H1 (cell line): ENCODE measurements at regions not wholly inside any gene's neighbourhood (a gene's known extent, or its start where the extent isn't known, plus 50 kb on each side); places are given as distances from the start of the nearest gene placed in this dataset.

ENCODE experiments used
- CTCF ChIA-PET: fragments of 300-600 bp; sonication (Branson Sonifier 250); formaldehyde crosslinking; loops from one replicate; lab custom pipeline; 2021; ENCODE audit not compliant: partially characterized antibody; lab: Charles Lee
- POLR2A ChIA-PET: fragments of 300-600 bp; sonication (Branson Sonifier 250); formaldehyde crosslinking; loops from one replicate; lab custom pipeline; 2021; ENCODE audit warnings: inconsistent platforms; ENCODE audit not compliant: partially characterized antibody; lab: Charles Lee
- DNase-seq, 2 experiments: peaks; one replicate each; pipeline versions ENCODE4 v3.0.0 to v3.0.0-alpha.2; 2010 to 2022; ENCODE audit warnings: low spot score in 2 of 2, low read depth in 1 of 2, mixed read lengths in 1 of 2
- FAIRE-seq: peaks from 2 replicates; lab custom pipeline; 2011; peaks lifted over from hg19 to GRCh38; lab: Jason Lieb, UNC
- H2AFZ ChIP-seq: 2 replicates; pipeline ENCODE4 v1.8.1; 2012; ENCODE audit warnings: low read length, inconsistent platforms
- H2AK5ac ChIP-seq: 2 replicates; pipeline ENCODE4 v1.6.1; 2013; ENCODE audit warnings: low read depth, low read length
- H2BK120ac ChIP-seq: replicated peaks from 2 replicates; pipeline ENCODE3; 2013; ENCODE audit warnings: low read depth, low read length, inconsistent platforms
- H2BK12ac ChIP-seq: 2 replicates; pipeline ENCODE4 v1.6.1; 2013; ENCODE audit warnings: low read depth, low read length
- H2BK15ac ChIP-seq: 2 replicates; pipeline ENCODE4 v1.6.1; 2013; ENCODE audit warnings: low read length
- H2BK20ac ChIP-seq: 2 replicates; pipeline ENCODE4 v1.6.1; 2013; ENCODE audit warnings: low read length
- H2BK5ac ChIP-seq: 2 replicates; pipeline ENCODE4 v1.6.1; 2013; ENCODE audit warnings: low read depth, low read length
- H3K14ac ChIP-seq: 2 replicates; pipeline ENCODE4 v1.6.1; 2013; ENCODE audit warnings: inconsistent platforms; ENCODE audit not compliant: insufficient read length
- H3K18ac ChIP-seq: 2 replicates; pipeline ENCODE4 v1.6.1; 2013; ENCODE audit warnings: low read length; ENCODE audit errors: extremely low read depth
- H3K23ac ChIP-seq: 2 replicates; pipeline ENCODE4 v1.6.1; 2013; ENCODE audit warnings: inconsistent platforms; ENCODE audit not compliant: insufficient read length
- H3K23me2 ChIP-seq: 2 replicates; pipeline ENCODE4 v1.6.1; 2013; ENCODE audit warnings: low read depth, low read length
- H3K27ac ChIP-seq: 2 replicates; pipeline ENCODE4 v1.6.1; 2011; ENCODE audit warnings: low read depth, low read length, inconsistent platforms
- H3K27me3 ChIP-seq, 4 experiments: replicated peaks in 1 of 4; 1 replicate in 1 of 4; 2 replicates in 3 of 4; pipeline versions ENCODE4 v1.6.1 to v1.8.1; 2011 to 2013; ENCODE audit warnings: low read length in 3 of 4, mild to moderate bottlenecking in 3 of 4, inconsistent platforms in 2 of 4, mixed read lengths in 2 of 4, moderate library complexity in 1 of 4; ENCODE audit not compliant: control insufficient read depth in 3 of 4, insufficient read depth in 3 of 4; ENCODE audit errors: extremely low read depth in 1 of 4
- H3K36me3 ChIP-seq, 4 experiments: 2 replicates each; pipeline versions ENCODE4 v1.6.1 to v1.8.1; 2011 to 2013; ENCODE audit warnings: mild to moderate bottlenecking in 4 of 4, low read length in 3 of 4, moderate library complexity in 2 of 4, control low read depth in 1 of 4, inconsistent platforms in 1 of 4; ENCODE audit not compliant: insufficient read depth in 4 of 4, control insufficient read depth in 2 of 4
- H3K4ac ChIP-seq: replicated peaks from 2 replicates; pipeline ENCODE3; 2013; ENCODE audit warnings: low read length, low read depth, mixed read lengths, inconsistent platforms; ENCODE audit not compliant: insufficient read length
- H3K4me1 ChIP-seq, 4 experiments: replicated peaks in 1 of 4; 1 replicate in 1 of 4; 2 replicates in 3 of 4; pipeline versions ENCODE4 v1.6.1 to v1.8.1; 2011 to 2013; ENCODE audit warnings: low read length in 3 of 4, inconsistent platforms in 2 of 4, mixed read lengths in 1 of 4; ENCODE audit not compliant: insufficient read depth in 4 of 4, control insufficient read depth in 3 of 4
- H3K4me2 ChIP-seq, 2 experiments: 2 replicates each; pipeline versions ENCODE4 v1.6.1 to v1.8.1; 2011 to 2013; ENCODE audit warnings: low read depth in 2 of 2, low read length in 2 of 2, control low read depth in 1 of 2, inconsistent platforms in 1 of 2, mild to moderate bottlenecking in 1 of 2; ENCODE audit not compliant: insufficient read depth in 1 of 2
- H3K4me3 ChIP-seq, 4 experiments: fragments of 200-600, 300-600 bp in 1 of 4; sonication (generic), shearing (Covaris generic), sonication (Bioruptor Twin) in 1 of 4; 2 replicates each; pipeline versions ENCODE4 v1.5.1 to v1.8.1; 2011 to 2016; ENCODE audit warnings: low read length in 4 of 4, low read depth in 3 of 4, control low read depth in 2 of 4, inconsistent platforms in 2 of 4, mild to moderate bottlenecking in 2 of 4, mixed read lengths in 1 of 4, moderate library complexity in 1 of 4; ENCODE audit not compliant: insufficient read depth in 2 of 4; ENCODE audit errors: extremely low read depth in 1 of 4
- H3K56ac ChIP-seq: replicated peaks from 2 replicates; pipeline ENCODE3; 2013; ENCODE audit warnings: low read depth, mild to moderate bottlenecking, mixed read lengths, low read length, inconsistent platforms; ENCODE audit not compliant: insufficient read length
- H3K79me1 ChIP-seq: 2 replicates; pipeline ENCODE4 v1.6.1; 2013; ENCODE audit warnings: low read depth, low read length, control low read depth
- H3K79me2 ChIP-seq, 2 experiments: 2 replicates each; pipeline versions ENCODE4 v1.6.1 to v1.8.1; 2012 to 2013; ENCODE audit warnings: low read length in 2 of 2, mild to moderate bottlenecking in 2 of 2, inconsistent platforms in 1 of 2; ENCODE audit not compliant: insufficient read depth in 2 of 2, control insufficient read depth in 1 of 2
- H3K9ac ChIP-seq, 4 experiments: replicated peaks in 1 of 4; 1 replicate in 1 of 4; 2 replicates in 3 of 4; pipeline versions ENCODE4 v1.6.1 to v1.8.1; 2011 to 2013; ENCODE audit warnings: low read depth in 3 of 4, low read length in 3 of 4, control low read depth in 2 of 4, mild to moderate bottlenecking in 2 of 4, moderate library complexity in 2 of 4, inconsistent platforms in 1 of 4; ENCODE audit errors: extremely low read depth in 1 of 4
- H3K9me3 ChIP-seq, 2 experiments: 2 replicates each; pipeline versions ENCODE4 v1.6.1 to v1.8.1; 2012 to 2013; ENCODE audit warnings: mild to moderate bottlenecking in 2 of 2, moderate library complexity in 2 of 2, control low read depth in 1 of 2, inconsistent platforms in 1 of 2, low read depth in 1 of 2, low read length in 1 of 2, mixed read lengths in 1 of 2; ENCODE audit not compliant: insufficient read depth in 2 of 2
- H4K20me1 ChIP-seq, 2 experiments: replicated peaks in 1 of 2; 2 replicates each; pipeline versions ENCODE3 to v1.8.1; 2011 to 2013; ENCODE audit warnings: inconsistent platforms in 2 of 2, low read length in 2 of 2, mild to moderate bottlenecking in 1 of 2; ENCODE audit not compliant: insufficient read depth in 2 of 2, control insufficient read depth in 1 of 2
- H4K5ac ChIP-seq: 2 replicates; pipeline ENCODE4 v1.6.1; 2013; ENCODE audit warnings: low read length, low read depth, mixed read lengths, inconsistent platforms; ENCODE audit not compliant: insufficient read length
- H4K8ac ChIP-seq: 2 replicates; pipeline ENCODE4 v1.8.0; 2013; ENCODE audit warnings: mild to moderate bottlenecking, moderate library complexity, low read length, inconsistent platforms; ENCODE audit not compliant: insufficient read depth; ENCODE audit errors: extremely low read depth
- H4K91ac ChIP-seq: replicated peaks from 2 replicates; pipeline ENCODE3; 2013; ENCODE audit warnings: low read length, mixed read lengths, inconsistent platforms; ENCODE audit not compliant: insufficient read length
- BACH1 ChIP-seq: IDR thresholded peaks from 2 replicates; pipeline ENCODE4 v1.6.1; 2012; ENCODE audit warnings: low read length, improper control_type of control experiment
- FOSL1 ChIP-seq: IDR thresholded peaks from 2 replicates; pipeline ENCODE4 v1.6.1; 2011; ENCODE audit warnings: mild to moderate bottlenecking, low read depth, low read length, moderate library complexity; ENCODE audit not compliant: insufficient read depth
- HDAC2 ChIP-seq, 2 experiments: fragments of 300-600 bp in 1 of 2; sonication (generic) in 1 of 2; IDR thresholded peaks; 2 replicates each; pipeline ENCODE4 v1.6.1; 2011 to 2012; ENCODE audit warnings: low read depth in 2 of 2, low read length in 2 of 2, mild to moderate bottlenecking in 2 of 2, moderate library complexity in 2 of 2, borderline replicate concordance in 1 of 2, inconsistent platforms in 1 of 2
- PHF8 ChIP-seq: fragments of 200-600 bp; sonication (generic); conservative IDR thresholded peaks from 2 replicates; pipeline ENCODE4 v1.7.1; 2012; ENCODE audit warnings: low read depth, mild to moderate bottlenecking, inconsistent platforms, low read length, moderate library complexity
- POLR2A ChIP-seq, 2 experiments: IDR thresholded peaks; 1 replicate in 1 of 2; 2 replicates in 1 of 2; pipeline ENCODE4 v1.6.1; 2011; ENCODE audit warnings: low read depth in 2 of 2, low read length in 2 of 2, mild to moderate bottlenecking in 2 of 2; ENCODE audit errors: control extremely low read depth in 1 of 2
- POU5F1 ChIP-seq: IDR thresholded peaks from 2 replicates; pipeline ENCODE4 v1.6.1; 2011; ENCODE audit warnings: low read depth, mild to moderate bottlenecking, low read length, moderate library complexity
- RNF2 ChIP-seq: fragments of 200-900, 300-1000 bp; sonication (generic); IDR thresholded peaks from 2 replicates; pipeline ENCODE4 v1.7.1; 2016; ENCODE audit warnings: borderline replicate concordance, low read depth, mild to moderate bottlenecking, antibody characterized with exemption, low read length; ENCODE audit not compliant: poor library complexity, severe bottlenecking; ENCODE audit errors: missing control alignments
- SIX5 ChIP-seq: IDR thresholded peaks from 2 replicates; pipeline ENCODE4 v1.6.1; 2011; ENCODE audit warnings: mild to moderate bottlenecking, low read depth, low read length
- SP1 ChIP-seq: IDR thresholded peaks from 2 replicates; pipeline ENCODE4 v1.6.1; 2011; ENCODE audit warnings: low read depth, low read length
- SP2 ChIP-seq: IDR thresholded peaks from 2 replicates; pipeline ENCODE4 v1.6.1; 2012; ENCODE audit warnings: mild to moderate bottlenecking, low read length, inconsistent platforms
- SP4 ChIP-seq: IDR thresholded peaks from 2 replicates; pipeline ENCODE4 v1.6.1; 2012; ENCODE audit warnings: low read length, inconsistent platforms
- ZNF274 ChIP-seq: IDR thresholded peaks from 2 replicates; pipeline ENCODE4 v1.7.0; 2012; ENCODE audit warnings: low read length, borderline replicate concordance; ENCODE audit errors: extremely low read depth
- WGBS, 2 experiments: shearing (Covaris generic) in 1 of 2; methylation state at CpG; one replicate each; pipeline versions ENCODE4 v1.1.6 to v1.1.7; 2013 to 2015; ENCODE audit warnings: low lambda C conversion rate in 2 of 2, mixed read lengths in 2 of 2, inconsistent platforms in 1 of 2, low coverage in 1 of 2, missing lambda C conversion rate in 1 of 2; ENCODE audit not compliant: insufficient replicate concordance in 2 of 2, insufficient coverage in 1 of 2, insufficient read length in 1 of 2; ENCODE audit errors: extremely low coverage in 1 of 2, missing lambda C conversion rate in 1 of 2; 5-methylcytosine and 5-hydroxymethylcytosine counted together
- TF ChIP-seq, protein P1 (sequence below): IDR thresholded peaks from 2 replicates; pipeline ENCODE4 v1.6.1; 2012; ENCODE audit warnings: low read length, inconsistent platforms

DNA sequence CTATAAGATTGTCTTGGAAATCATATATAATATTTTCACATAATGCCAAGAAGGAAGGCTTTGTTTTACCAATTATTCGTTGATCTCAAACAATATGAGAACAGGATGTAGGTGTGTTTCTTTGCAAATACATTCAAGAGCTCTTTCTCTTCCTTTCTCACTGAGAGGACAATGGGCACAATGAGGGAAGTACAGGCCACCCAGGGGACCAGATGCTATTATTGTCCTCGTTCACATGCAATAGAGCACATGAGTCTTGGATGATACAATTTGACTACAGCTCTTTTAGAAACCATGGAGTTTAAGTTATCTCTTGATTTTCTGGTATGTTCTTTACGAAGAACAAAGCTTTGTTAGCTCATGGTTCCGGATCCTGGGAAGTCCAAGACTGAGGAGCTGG is 323.7 kb upstream of the KLF6 start:
- ChIA-PET POLR2A (interaction anchor here (0.6 kb wide), 1 partner anchor 177 kb away, joined by 3 read pairs; no protein-coding TSS in a partner anchor), CTCF (interaction anchor here (0.5 to 0.7 kb wide), 3 partner anchors 36 to 764 kb away, joined by 3 to 4 read pairs (median 3); no protein-coding TSS in a partner anchor)
- Histone ChIP-seq H3K4me2 (no peak overlapping the region), H3K36me3 (no peaks in the 10 kb centered on the region), H2AFZ (no peak overlapping the region), H3K4me3 (no peak overlapping the region), H3K79me1 (no peaks in the 10 kb centered on the region), H4K20me1 (no peaks in the 10 kb centered on the region), H4K91ac (no peak overlapping the region), H3K4me1 (no peaks in the 10 kb centered on the region), H2BK12ac (no peak overlapping the region), H3K27ac (no peak overlapping the region), H3K23ac (no peak overlapping the region), H3K56ac (no peak overlapping the region), H2AK5ac (no peak overlapping the region), H3K27me3 (no peaks in the 10 kb centered on the region), H2BK20ac (no peak overlapping the region), H3K14ac (no peak overlapping the region), H2BK15ac (no peak overlapping the region), H3K18ac (no peak overlapping the region), H2BK120ac (no peak overlapping the region), H3K23me2 (no peaks in the 10 kb centered on the region), H2BK5ac (no peak overlapping the region), H3K9ac (no peak overlapping the region), H4K8ac (no peak overlapping the region), H3K79me2 (no peaks in the 10 kb centered on the region), H3K9me3 (peaks cover 5 to 6% of the 10 kb centered on the region in 2 experiments; a peak in 3 of 4 replicates), H4K5ac (no peak overlapping the region), H3K4ac (no peak overlapping the region)
- 89% methylated on average over 4 of the region's 4 CpGs; no CpG with 5 or more reads in 1 of the 2 experiments for WGBS, 2 experiments
- FAIRE-seq (no peak), DNase-seq (no peak)
- TF ChIP-seq SP4 (no peak), PHF8 (no peak), SIX5 (no peak), FOSL1 (no peak), BACH1 (no peak), SP1 (no peak), SP2 (no peak), POU5F1 (no peak), RNF2 (no peak), HDAC2 (IDR thresholded peaks at IDR 0.05; ENCODE audit: borderline replicate concordance in 1 of 2, low read depth in 2 of 2, low read length in 2 of 2) (no peak), ZNF274 (no peak), POLR2A (IDR thresholded peaks at IDR 0.05; ENCODE audit: control extremely low read depth in 1 of 2, low read depth in 2 of 2, low read length in 2 of 2) (no peak)
- TF ChIP-seq, protein P1, sequence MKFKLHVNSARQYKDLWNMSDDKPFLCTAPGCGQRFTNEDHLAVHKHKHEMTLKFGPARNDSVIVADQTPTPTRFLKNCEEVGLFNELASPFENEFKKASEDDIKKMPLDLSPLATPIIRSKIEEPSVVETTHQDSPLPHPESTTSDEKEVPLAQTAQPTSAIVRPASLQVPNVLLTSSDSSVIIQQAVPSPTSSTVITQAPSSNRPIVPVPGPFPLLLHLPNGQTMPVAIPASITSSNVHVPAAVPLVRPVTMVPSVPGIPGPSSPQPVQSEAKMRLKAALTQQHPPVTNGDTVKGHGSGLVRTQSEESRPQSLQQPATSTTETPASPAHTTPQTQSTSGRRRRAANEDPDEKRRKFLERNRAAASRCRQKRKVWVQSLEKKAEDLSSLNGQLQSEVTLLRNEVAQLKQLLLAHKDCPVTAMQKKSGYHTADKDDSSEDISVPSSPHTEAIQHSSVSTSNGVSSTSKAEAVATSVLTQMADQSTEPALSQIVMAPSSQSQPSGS: no peak
